ENCODE measurements at regions not wholly inside any gene's neighbourhood (a gene's known extent, or its start where the extent isn't known, plus 50 kb on each side); places are given as distances from the start of the nearest gene placed in this dataset.

DNA sequence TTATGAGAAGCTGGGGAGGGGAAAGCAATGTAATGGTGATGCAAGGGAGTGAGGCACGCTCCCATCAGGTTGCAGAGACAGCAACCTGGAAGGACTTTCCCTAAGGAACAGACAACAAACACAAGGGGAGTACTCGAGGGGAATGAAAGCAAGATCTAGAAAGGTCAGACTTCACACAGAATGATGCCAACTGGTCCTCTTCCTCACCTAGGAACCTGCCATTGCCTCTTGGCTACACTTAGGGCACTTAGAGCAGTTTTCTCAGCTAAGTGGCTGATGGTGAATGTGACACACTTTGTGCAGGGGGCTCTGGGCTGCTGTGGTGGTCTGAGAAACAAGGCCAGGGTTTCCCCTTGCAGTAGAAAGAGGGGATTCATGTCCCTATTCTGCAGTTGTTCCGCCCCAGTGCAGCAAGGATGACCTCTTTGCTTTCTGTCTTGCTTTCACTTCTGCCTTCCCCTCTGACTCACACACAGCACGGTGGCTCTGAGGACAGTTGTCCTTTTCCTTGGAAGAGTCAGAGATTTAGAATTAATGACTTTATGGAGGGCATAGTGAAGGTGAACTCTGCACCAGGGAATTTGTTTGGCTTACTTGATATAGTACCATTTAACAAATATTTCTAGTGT, 394.0 kb upstream of the KLF4 start:
- DNase-seq: no peak

DNA sequence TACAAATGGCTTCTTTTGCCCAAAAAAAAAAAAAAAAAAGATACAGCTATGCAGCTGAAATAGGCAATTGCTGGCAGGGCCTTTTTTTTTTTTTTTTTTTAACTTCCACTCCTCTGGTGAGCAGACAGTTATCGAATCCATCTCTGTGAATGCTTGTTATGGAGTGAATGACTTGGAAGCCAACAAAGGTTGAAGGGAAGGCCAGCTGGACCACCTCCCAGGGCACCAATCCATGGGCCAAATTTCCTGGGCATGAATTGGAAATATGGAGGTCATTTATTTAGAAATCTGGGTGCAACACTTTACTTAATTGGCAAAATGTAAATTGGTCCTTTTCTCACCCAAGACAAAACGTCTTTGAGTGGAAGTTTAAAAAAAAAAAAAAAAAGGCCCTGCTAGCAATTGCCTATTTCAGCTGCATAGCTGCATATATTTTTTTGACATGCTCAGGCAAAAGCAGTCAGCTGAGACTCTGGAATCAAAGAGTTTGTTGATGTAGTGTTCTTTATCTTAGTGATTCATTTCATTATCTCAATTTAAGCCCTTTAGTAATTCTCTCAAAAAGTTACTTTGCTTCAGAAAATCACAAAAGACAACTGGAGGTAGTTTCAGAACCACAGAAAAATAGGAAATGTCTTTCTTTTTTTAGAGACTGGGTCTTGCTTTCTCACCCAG, 392.2 kb upstream of the KLF4 start:
- DNase-seq: no peak

DNA sequence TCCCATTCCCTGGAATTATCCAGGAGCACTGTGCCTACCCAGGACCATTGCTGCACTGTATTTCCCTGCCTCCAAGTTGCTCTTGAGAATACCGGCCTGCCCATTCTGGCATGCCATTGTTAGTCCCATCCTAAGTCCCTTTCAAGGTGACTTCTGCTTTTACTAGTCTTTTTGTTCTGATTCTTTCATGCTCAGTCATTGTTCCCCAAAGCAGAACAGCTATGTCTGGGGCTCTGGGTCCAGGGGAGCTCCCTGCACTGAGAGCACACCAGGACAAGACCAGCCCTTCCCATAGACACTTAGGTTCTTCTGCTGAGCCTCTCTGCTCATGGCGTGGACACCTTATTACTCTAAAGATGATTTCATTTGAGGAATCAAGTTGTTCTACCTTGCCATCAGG, 388.9 kb upstream of the KLF4 start:
- DNase-seq: no peak

DNA sequence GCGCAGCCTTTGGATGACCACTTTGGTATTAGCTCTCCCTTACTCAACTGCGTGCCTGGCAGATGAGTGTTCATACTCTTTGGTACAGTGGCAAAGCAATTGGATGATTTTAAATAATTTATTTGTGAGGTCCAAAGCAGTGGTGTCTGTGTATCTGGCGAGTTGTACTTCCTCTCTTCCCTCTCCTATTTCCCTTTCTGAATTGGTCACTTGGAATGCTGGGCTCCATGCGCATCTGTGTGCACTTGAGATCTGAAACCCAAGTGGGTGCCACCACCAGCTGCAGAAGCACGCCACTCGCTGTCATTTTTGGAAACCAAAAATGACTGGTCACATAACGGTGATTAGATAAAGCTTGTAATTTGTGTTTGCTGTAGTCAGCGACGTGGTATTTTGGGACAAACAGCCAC, 386.0 kb upstream of the KLF4 start:
- DNase-seq: no peak

DNA sequence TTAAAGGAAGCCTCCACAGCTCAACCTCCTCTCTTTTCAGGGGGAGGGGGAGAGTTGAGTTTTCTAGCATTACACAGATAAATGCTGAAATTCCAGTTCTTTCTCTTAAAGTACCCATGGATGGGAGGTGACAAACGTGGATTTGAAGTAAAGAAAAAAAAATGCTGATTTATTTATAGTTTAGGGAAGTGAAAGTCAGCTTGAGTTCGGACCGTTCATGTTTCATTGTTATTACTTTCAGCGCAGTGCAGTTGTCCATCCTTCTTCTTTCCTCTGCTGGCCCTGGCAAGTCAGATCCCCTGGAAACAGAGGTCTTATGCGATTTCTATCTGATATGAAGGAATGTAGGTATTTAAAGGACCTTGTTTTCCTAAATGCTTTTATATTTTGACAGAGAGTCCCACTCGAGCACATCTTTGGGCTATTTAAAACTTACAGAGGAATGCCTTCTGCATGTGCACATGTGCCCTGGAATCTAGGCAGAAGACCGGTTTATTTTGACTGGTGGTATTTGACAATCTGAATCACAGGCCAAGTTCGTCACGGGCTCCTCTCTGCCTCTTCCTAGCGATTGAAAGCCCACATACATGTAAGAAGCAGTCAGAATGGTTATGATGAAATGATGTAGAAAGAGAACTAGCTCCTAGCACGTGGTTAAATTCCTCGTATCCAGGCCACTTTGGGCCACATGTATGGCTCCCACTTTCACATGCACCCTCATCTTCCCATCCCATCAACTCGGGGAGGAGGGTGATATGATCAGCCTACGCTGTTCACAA, 385.2 kb upstream of the KLF4 start:
- DNase-seq: no peak

DNA sequence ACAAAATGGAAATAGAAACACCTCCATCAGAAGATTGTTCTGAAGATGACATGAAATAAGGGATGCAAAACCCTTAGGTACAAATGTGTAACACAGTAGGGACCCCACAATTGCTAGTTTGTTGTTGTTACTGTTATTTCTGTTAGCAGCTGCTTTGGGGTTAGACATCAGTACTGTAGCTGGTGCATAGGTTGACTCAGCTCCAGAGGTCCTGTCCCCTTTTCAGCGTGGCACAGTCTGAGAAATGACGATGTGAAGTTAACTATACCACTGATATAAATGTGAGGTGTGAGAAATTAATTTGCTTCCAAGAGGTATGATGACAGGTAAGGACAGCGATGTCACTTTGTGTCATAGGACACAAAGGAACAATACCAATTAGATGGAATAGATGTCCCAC, 384.6 kb upstream of the KLF4 start:
- no peak for DNase-seq

DNA sequence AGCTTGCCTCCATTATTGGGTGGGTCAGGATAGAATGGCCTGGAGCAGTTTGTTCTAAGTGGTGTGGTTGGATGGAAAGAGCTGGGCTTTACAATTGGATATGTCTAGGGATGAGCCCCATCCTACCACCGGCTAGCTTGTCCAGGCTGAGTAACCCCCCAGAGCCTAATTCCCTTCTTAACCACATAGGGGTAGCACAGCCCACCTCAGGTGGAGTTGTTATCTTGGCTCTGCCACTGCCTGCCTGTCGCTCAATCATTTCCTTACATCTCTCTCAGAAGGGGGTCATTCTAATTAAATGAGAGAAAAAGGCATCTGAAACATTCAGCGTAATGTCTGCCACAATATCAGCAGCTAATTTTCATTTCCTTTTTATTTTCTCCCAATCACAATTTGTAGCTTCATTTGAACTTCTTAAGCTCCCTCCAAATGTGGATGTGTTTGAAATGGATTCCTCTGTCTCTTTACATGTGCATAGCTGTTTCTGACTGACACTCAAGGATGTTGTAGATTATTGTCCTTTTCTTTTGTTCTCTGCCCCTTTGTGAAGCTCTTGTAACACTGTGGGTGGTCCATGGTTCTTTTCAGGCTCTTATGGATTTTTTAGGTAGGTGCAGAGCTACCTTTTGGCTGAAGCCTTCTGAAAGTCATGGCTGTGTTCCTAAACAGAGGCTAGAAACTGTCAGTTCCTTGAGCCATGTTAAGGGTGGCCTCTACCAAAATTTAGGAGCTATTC, 383.1 kb upstream of the KLF4 start:
- no peak for DNase-seq

DNA sequence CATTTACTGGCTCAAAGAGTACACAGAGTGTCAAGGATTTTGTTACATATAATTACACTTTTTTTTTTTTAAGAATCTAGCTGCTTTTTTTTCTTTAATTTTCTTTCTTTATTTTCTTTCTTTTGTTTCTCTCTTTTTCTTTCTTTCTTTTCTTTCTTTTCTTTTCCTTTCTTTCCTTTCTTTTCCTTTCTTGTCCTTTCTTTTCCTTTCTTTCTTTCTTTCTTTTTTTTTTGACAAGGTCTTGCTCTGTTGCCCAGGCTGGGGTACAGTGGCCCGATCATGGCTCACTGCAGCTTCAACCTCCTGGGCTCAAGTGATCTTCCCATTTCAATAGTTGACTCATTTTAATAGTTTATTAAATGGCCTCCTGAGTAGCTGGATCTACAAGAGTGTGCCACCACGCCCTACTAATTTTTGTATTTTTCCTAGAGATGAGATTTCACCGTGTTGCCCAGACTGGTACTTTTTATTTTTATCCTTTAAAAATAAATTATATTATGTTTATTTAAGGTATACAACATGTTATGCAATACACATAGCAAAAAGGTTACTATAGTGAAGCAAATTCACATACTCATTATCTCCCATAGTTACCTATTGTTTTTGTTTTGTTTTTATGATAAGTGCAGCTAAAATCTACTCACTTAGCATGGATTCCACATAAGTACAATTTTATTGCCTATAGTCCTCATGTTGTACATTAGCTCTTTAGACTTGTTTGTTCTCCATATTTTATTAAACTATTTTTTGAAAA, 381.5 kb upstream of the KLF4 start:
- DNase-seq: no peak

DNA sequence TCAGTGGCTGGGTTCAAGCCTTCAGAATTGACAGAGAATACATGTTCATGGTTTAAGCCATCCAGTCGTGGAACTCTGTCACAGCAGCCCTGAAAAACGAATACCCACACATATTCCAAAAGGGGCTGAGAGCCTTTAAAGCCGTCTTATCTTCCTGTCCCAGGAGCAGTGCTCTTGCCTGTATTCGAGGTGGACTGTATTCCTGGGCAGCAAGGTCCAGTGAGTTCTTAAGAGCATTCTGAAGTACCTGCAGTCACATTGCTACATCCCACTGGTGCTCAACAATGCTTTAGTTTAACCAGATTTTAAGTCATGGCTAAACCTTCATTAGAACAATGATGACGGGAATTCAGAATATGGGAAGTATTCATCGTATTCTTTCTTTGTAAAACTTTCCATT, 380.7 kb upstream of the KLF4 start:
- DNase-seq: no peak

DNA sequence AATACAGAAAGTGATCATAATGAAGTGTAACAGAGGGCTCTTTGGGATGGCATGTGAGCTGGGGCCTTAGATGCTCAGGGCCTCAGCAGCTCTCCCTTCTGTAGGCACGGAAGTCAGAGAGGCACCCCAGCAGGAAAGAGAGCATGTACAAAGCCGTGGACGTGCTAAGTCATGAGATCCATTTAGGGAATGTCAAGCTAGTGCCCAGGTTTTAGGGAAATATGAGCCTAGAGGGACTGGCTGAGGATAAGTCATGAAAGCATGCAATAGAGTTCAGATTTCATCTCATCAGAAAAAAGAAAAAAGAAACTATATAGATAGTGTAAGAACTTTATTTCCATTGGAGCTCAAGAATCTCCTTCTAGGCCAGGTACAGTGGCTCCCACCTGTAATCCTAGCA, 379.5 kb upstream of the KLF4 start:
- no peak for DNase-seq

DNA sequence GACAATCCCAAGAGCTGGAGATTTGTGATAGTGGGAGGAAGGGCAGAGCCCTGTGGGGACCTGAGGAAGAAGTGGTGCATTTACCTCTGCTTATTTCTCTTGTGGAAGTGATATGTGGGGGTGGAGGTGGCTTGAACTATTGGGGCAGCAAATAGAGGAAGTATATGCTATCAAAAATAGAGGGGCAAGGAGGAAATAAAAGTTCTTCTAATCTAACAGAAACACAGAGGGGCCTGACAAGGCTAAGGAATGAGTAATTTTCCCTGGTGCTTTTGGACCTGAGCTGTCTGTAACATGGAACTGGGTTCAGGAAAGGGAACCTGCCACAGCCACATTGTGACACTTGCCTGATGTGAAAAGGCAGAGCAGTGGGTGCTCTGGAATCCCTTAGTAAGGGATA, 378.6 kb upstream of the KLF4 start:
- no peak for DNase-seq

DNA sequence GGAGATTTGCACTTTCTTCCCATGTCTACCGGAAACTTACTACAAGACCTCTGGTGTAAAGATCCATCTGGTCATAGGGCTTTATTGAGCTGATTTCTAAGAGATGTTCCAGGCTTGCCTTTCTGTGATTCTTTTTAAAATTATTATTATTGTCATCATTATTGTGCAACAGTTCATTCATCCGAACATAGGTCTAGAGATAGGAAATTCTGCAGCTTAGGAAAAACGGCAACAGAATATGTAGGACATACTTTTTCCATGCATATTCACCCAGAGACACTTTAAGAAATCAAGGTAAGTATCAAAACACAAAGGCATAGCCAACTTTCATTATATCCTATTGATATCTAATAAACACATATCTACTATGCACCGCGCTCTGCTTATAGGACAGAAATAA, 378.2 kb upstream of the KLF4 start:
- no peak for DNase-seq

DNA sequence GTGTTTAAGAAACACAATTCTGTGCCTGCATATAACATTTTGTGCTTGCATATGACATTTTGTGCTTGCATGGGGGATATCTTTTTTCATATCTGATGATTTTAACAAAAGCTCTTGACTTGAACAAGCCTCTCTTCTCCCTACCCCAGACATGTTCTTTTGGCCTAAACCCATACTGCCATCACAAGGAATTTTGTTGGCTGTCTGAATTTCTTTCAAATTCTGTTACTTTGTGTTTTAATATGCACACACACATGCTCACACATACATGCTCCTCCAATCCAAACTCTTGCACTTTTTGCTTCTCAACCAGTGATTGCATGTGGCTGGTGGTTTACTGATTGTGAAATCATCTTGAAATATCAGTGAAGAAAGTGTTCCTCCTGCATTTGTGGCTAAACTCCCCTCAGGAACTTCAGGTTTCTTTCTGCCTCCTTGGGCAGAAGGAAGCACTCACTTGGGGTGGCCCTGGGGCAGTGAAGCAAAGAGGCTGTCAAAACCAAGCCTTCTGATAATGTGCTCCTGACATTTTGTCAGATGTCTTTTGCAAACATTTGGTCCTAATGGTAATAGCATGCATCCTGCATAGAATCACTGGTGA, 377.2 kb upstream of the KLF4 start:
- no peak for DNase-seq

DNA sequence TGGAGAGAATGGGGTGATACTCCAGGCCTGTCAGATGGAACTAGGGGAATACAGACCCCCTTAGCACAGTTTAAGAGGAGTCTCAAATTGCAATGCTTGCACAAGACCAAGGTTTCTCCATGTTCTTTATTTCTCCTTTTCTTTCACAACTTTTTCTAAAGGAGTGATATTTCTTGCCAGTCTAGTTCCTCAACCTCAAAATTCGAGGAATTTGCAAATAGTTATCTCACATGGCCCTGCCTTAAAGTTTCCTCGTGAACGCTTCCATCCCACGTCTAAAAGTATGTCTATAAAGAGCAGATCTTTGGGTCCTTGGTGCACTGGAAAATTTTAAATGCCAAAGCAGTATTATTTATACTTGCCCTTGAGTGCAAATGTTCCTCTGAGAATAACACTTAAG, 373.8 kb upstream of the KLF4 start:
- no peak for DNase-seq

DNA sequence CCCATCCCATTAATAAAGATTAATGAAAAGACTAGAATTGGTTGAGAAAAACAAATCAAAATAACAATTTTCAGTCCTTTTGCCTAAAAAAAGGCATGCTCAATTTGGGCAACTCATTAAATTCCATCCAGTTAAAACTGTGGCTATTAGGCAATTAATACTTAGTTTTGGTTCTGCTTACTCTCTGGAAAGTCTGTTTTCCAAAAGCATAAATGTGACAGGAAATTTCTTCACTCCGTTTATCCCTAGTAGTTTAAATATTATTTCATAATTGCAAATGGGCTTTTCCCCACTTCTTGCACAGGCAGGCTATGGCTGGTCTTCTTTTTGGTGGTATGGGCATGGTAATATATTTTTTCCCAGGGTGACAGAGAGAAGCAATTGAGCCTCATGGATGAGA, 373.3 kb upstream of the KLF4 start:
- no peak for DNase-seq

DNA sequence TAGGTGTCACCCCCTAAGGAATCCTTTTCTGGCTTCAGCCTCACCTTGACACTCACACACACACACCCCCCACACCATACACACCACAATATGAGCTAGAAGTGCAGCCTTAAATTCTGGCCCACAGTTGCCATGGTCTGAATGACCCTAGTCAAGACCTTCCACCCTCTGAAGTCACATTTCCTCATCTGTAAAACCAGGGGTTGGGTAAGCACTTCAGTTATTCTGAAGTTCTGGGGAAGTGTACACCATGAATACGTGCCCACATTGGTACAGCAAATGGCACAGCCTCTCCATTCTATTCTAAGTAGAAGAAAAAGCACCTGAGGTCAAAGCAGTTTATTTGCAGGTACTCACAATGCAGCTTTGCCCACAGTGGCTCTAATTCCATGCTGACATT, 372.8 kb upstream of the KLF4 start:
- no peak for DNase-seq

DNA sequence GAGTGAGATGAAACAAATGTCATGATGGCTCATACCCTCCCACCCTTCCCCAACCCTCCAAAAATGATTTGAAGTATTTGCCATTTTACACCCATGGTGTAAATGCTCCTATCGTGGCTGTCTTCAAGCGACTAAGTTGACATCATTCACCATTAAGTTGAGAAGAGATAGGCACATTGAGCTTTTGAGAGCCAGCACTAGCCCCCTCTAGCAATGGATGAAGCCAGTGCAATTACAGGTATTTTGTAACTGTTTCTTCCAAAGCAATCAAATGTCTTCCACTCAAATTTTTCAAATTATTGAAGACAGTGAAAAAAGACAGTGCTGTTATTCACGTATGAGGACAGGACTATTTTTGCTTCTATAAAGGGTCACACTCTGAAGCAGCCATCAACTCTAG, 371.5 kb upstream of the KLF4 start:
- no peak for DNase-seq

DNA sequence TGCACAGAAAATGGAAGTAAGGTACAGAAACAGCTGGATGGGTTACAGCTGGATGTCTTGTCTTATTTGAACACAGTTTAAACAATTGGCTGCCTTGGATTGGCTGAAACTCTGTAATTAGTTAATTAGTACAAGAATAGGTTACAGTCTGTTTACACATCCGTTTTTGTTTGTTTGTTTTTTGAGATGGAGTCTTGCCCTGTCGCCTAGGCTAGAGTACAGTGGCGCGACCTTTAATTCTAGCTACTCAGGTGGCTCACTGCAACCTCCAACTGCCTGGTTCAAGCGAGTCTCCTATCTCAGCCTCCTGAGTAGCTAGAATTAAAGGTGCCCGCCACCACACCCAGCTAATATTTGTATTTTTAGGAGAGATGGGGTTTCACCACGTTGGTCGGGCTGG, 368.7 kb upstream of the KLF4 start:
- no peak for DNase-seq

DNA sequence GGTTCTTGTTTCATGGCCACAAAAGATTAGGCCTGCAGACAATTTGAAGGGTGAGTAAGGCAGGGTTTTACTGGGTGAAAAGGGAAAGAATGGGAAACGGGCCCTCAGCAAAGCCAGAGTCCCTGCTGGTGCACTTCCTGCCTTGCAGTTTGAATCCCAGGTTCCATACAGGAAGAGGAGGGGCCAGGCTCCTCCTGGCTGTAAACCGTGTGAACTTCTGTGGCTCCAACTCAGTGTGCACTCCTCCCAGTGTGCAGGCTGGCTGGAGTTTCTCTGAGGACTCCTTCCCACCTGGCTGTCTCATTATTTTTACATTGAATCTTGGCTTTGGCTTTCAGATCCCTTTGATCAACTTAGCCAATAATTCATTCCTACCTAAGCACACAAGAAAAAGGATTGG, 367.1 kb upstream of the KLF4 start:
- no peak for DNase-seq

DNA sequence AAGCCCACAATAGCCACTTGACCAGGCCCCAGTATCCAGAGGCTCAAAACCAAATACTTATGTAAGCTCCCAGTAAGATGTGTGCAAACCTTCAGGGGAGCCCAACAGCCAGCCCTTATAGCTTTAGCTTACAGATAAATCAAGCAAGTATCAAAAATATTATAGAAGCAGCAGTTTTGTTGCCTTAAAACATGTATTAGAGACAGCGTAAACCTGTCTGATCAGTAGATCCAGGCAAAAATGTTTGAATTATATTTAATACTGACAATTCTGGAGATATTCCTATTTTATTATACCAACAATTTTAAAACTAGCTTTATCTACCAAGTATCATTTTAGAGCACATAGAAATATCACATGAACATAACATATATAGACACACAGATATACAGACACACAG, 365.6 kb upstream of the KLF4 start:
- no peak for DNase-seq

DNA sequence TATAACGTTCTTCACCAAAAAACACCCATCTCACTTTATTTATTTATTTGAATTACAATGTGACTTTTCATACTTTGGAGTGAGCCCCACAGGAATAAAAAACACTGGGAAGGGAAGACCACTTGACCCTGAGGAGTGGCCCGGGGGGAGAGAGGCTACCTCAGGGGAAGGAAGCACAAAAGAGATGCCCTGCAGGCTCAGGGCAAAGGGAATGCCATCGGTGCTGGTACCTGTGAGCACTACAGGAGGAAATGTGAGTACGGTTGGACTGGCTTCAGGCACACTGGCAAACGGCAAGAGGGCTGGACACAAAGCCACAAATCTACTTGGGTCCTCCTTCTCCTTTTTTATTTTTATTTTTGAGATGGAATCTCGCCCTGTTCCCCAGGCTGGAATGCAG, 363.9 kb upstream of the KLF4 start:
- no peak for DNase-seq

DNA sequence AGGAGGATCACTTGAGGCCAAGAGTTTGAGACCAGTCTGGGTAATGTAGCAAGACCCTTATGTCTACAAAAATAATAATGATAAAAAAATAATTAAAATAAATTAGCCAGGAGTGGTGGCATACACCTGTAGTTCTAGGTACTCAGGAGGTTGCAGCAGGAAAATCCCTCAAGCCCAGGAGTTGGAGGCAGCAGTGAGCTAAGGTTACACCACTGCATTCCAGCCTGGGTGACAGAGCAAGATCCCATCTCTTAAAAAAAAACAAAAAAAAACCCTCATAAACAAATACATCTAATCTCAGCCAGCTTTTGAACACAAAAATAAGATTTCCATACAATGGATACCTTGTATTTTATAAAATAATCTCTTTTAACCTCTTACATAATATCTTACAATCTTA, 363.3 kb upstream of the KLF4 start:
- no peak for DNase-seq
